ENCODE measurements at regions not wholly inside any gene's neighbourhood (a gene's known extent, or its start where the extent isn't known, plus 50 kb on each side); places are given as distances from the start of the nearest gene placed in this dataset.
"Not testable (repeated sequence)": the region's sequence is repeated elsewhere in the genome, so short reads cannot be mapped to it uniquely, and the experiment has no call there.

- DNase-seq: no peak
Observed at GRCh38 chr10:61262486-61263261, 190.5 kb downstream of the TMEM26 start.

- DNase-seq: no peak
Observed at GRCh38 chr10:61257956-61258496, 195.2 kb downstream of the TMEM26 start.

GRCh38 chr10:61257136-61257535 is 196.0 kb downstream of the TMEM26 start:
- DNase-seq: no peak

GRCh38 chr10:61252326-61252725 is 200.9 kb downstream of the TMEM26 start:
- not testable (repeated sequence) for DNase-seq

- no peak for DNase-seq
Observed at GRCh38 chr10:61251089-61251488, 202.1 kb downstream of the TMEM26 start.

- DNase-seq: no peak
Observed at GRCh38 chr10:61250131-61250530, 203.1 kb downstream of the TMEM26 start.

- DNase-seq: no peak
Observed at GRCh38 chr10:61248013-61248412, 205.2 kb downstream of the TMEM26 start.

GRCh38 chr10:61244261-61244775 is 208.9 kb downstream of the TMEM26 start:
- DNase-seq: no peak

- no peak for DNase-seq
Observed at GRCh38 chr10:61232780-61233179, 220.4 kb downstream of the TMEM26 start.

GRCh38 chr10:61225939-61226338 is 227.2 kb downstream of the TMEM26 start:
- DNase-seq: no peak

GRCh38 chr10:61223576-61223975 is 229.6 kb downstream of the TMEM26 start:
- no peak for DNase-seq

GRCh38 chr10:61219696-61220095 is 233.5 kb downstream of the TMEM26 start:
- DNase-seq: no peak

- no peak for DNase-seq
Observed at GRCh38 chr10:61217851-61218565, 235.2 kb downstream of the TMEM26 start.

GRCh38 chr10:61215246-61215645 is 237.9 kb downstream of the TMEM26 start:
- DNase-seq: no peak

GRCh38 chr10:61211468-61211867 is 241.7 kb downstream of the TMEM26 start:
- no peak for DNase-seq

GRCh38 chr10:61197057-61197456 is 253.1 kb upstream of the RHOBTB1 start:
- DNase-seq: no peak

GRCh38 chr10:61195211-61195610 is 251.2 kb upstream of the RHOBTB1 start:
- DNase-seq: no peak

- DNase-seq: not testable (repeated sequence)
Observed at GRCh38 chr10:61192589-61192988, 248.6 kb upstream of the RHOBTB1 start.

- no peak for DNase-seq
Observed at GRCh38 chr10:61192042-61192441, 248.1 kb upstream of the RHOBTB1 start.

GRCh38 chr10:61189912-61190311 is 245.9 kb upstream of the RHOBTB1 start:
- DNase-seq: no peak

- no peak for DNase-seq
Observed at GRCh38 chr10:61188691-61189090, 244.7 kb upstream of the RHOBTB1 start.

GRCh38 chr10:61188101-61188500 is 244.1 kb upstream of the RHOBTB1 start:
- no peak for DNase-seq

- DNase-seq: no peak
Observed at GRCh38 chr10:61187601-61188000, 243.6 kb upstream of the RHOBTB1 start.

- no peak for DNase-seq
Observed at GRCh38 chr10:61186408-61186807, 242.4 kb upstream of the RHOBTB1 start.

Data from bone marrow (tissue), 2 donors.